ENCODE measurements at regions not wholly inside any gene's neighbourhood (a gene's known extent, or its start where the extent isn't known, plus 50 kb on each side); places are given as distances from the start of the nearest gene placed in this dataset.

DNA sequence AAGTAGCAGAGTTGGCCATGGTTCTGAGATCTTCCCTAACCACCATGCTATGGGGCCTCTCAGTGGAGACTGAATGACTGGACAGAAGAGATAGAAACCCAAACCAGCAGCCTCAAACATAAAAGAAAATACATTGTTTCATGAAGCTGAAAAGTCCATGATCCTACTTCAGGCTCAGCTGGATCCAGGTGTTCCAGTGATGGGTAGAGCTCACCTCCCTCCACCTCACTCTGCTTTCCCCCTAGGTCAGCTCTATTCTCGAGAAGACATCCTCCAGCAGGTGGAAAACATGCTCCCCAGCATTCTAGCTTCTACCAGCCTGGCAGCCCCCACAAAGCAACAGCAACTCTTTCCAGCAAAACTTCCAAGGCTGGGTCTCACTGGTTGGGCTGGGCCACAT is 132.1 kb downstream of the OAT start:
- no peak for DNase-seq

DNA sequence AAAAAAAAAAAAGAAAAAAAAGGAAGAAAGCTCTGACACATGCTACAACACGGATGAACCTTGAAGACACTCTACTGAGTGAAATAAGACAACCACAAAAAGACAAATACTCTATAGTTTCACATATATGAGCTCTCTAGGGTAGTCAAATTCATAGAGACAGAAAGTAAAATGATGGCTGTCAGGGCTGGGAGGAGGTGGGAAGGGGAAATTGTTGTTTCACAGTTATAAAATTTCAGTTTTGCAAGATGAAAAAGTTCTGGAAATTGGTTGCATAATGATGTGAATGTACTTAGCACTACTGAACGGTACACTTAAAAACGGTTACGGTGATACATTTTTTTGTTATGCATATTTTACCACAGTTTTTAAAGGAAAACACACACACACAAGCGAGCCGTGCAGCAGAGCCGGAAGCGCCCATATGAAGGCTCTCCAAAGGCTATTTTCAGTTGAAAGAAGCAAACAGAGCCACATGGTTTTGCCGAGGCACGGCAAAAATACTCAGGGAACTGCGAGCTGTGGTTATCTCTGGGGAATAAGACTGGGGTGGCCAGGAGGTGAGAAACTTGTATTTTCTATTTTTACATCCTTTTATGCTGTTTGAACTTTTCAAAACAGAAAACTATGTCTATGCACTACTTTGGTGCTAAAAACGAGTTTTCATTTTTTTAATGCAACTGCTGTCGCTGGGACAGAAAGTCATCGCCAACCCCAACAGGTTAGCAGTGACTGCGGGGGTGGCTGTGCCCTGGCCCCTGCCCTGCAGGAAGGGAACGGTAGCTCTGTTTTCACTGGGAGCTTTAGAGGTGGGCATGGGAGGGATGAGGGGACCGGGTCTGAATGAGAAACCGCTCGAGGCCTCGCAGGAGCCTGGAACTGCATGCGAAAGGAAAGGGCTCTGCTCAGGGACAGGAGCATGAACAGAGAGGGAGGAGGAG is 132.9 kb downstream of the OAT start:
- DNase-seq, result no peak

DNA sequence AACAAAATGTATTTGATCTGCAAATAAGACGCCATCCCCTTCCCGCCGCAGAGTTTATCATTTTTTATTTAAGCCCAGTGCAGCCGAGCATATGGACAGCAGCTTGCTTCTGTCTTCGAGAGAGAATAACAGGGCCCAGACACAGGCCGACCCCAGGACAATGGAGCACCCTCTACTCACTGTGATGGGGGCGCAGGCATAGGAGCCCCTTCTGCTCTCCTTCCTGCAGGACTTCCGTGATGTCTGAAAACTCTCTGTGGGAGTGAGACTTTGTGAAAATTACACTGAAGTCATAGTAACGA is 134.8 kb downstream of the OAT start:
- DNase-seq, result no peak

DNA sequence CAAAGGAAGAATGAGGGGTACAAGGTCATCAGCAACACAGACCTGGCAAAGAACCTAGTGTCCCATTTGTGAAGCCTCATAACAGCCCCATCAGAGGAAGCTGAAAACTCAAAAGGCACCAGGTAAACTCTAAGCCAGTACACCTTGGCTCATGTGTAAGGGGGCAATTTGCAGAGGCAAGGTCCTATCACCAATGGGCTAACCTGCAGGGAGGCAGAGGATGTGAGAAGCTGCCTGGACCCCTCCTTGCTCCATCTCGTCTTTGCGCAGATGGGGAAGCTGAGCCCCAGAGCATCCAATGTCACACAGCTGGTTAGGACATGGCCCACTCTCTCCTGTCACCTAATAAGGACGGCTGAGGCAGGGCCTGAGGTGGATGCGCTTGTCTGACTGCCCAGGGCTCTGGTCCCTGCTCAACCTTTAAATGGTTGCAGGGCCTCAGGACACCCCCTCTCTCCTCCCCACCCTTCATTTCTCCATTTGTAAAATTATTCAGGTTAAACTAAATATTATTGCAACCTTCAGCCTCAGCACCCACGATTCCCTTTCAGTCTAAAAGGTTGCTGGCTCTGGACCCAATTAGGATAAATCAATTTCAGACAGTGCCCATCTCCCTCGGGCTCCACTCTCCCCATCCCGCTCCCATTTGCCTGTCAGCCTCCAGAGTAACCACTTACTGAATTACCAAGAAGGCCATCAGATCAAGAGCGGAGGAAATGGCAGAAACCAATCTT is 135.3 kb downstream of the OAT start:
- DNase-seq, result no peak

GRCh38 chr10:124282326-124282725 is 136.4 kb downstream of the OAT start:
- DNase-seq, result no peak

DNA sequence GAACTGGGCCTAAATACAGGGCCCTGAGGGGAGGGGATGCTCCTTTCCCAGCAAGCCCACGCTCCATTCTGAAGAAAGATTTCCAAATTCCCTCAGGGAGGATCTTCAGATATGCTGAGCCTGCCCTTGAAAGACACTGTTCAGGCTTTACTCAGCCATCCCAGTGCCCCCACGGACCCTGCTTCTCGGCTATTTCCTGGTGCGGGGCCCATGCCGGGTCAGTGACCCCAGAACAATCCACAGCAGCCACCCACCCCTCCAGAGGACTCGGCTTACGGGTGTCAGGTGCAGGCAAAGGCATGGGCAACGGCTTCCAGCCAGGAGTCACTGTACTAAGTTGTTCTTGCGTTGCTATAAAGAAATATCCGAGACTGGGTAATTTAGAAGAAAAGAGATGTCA is 137.1 kb downstream of the OAT start:
- no peak for DNase-seq

- no peak for DNase-seq
These were observed 137.8 kb downstream of the OAT start for GRCh38 chr10:124280916-124281315.

DNA sequence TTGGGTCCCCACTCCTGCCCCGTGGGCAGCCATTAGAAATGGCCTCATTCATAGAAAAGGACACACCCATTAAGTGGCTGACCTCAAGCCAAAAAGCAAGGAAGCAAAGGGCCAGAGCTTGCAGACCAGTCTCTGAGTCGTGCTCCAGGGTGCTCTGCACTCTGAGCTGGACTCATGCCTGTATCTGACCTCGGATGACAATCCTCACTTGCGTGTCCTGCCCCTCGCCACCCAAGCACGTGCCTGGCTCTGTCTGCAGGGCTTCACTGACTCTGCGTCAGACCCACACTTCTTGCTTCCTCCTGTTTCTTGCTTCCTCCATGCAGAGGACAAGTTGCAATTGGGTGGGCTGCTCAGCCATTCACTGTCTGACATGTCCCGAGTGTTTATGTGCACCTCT is 138.8 kb downstream of the OAT start:
- DNase-seq, result no peak

DNA sequence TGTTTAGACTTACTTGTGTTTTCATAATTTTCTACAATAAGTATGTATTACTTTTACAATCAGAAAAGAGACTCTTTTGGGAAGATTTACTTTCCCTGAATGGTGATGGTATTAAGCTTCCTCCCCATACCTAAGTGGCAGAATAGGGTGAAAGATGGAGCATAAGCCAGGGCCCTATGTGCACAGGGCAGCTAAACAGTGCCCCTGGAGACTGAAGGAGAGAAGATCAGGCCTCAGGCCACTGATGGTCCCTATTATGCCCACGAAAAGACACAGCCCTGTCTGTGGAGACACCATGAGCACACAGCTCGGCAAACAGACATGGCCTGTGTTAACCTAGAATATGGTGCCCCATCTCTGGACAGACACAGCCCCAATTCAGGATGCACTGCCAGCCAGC is 139.4 kb downstream of the OAT start:
- no peak for DNase-seq

DNA sequence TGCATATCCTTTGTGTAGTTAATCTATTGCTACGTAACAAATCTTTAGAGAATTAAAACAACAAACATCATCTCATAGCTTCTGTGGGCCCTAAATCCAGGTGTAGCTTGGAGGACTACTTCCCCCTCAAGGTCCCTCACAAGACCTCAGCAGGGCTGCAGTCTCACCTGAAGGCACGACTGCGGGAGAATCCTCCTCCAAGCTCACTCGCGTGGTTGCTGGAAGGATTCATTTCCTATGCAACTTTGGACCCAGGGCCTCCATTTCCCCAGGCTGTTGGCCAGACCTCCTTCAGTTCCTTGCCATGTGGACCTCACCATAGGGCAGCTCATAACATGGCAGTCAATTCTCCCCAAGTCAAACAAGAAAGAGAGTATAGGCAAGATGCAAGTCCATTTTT is 140.4 kb downstream of the OAT start:
- no peak for DNase-seq

GRCh38 chr10:124273141-124273540 is 145.6 kb downstream of the OAT start:
- no peak for DNase-seq

DNA sequence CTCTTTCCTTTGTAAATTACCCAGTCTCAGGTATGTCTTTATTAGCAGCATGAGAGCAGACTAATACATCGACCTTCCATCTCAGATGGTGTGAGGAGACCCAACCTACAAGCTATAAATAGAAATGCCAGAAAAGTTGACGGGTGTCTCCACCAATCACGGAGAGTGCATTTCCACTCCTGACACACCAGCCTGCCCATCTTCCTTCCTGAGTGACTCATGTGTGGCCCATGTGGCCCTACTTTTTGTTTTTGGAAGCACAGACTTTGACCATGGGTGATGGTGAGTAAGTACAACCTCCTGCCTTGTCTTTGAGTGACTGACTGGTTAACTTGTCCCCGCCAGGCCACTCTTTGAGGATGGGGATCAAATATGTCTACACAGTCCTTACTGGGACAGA is 147.0 kb downstream of the OAT start:
- no peak for DNase-seq

DNA sequence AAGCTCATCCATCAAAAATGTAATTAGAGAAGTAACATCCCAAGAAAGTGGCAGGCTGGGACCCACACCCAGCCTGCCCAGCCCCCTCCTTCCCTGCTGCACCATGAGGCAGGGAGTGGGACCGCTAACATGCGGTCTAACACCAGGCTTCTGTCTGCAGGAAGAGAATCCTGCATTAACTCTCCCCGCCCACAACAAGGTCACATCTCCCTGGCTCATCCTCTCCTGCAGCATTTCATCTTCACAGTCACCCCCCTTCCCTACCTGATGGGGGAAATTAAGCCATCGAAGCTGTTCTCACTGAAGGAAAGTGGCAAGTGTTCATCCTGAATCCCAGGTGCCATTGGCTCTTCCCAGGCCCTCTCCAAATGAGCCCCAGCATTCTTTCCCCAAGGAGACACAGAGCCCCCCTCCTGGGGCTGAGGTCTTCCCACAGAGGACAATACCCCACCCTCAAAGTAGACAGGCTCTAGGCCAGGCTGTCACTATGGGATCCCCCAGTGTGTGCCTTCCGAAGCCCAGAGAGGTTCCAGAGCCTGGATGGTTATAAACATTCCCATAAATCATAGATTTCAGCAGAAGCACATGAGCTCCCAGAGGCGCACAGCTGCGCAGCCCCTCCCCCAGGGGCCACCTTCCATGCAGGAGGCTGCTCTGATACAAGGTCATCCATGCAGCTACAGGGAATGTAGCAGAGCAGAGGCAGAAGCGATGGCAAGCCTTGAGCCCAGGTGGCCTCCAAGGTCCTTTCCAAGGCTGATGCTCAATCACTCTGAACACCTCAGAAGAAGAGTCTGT is 148.0 kb downstream of the OAT start:
- no peak for DNase-seq

DNA sequence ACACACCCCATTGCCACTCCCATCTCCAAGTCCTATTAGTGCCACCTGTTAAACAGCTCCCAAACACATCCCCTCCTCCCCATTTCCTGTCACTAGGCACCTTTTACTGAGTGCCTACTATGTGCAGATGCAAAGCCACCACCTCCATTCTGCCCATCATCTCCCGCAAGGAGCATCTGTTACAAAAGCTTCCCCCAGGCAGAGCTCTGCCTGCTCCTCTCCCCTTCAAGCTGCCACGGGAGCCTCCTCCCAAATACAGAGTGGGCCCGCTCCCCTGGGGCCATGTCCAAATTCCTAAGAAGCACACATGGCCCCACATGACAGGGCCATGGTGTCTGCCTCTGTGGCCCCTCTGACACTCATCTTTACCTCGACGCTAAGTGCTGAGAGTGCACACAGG is 149.7 kb downstream of the OAT start:
- no peak for DNase-seq

GRCh38 chr10:124267911-124268549 is 150.7 kb downstream of the OAT start:
- DNase-seq, result no peak

- DNase-seq, result no peak
These were observed 151.4 kb downstream of the OAT start for GRCh38 chr10:124267231-124267885.

DNA sequence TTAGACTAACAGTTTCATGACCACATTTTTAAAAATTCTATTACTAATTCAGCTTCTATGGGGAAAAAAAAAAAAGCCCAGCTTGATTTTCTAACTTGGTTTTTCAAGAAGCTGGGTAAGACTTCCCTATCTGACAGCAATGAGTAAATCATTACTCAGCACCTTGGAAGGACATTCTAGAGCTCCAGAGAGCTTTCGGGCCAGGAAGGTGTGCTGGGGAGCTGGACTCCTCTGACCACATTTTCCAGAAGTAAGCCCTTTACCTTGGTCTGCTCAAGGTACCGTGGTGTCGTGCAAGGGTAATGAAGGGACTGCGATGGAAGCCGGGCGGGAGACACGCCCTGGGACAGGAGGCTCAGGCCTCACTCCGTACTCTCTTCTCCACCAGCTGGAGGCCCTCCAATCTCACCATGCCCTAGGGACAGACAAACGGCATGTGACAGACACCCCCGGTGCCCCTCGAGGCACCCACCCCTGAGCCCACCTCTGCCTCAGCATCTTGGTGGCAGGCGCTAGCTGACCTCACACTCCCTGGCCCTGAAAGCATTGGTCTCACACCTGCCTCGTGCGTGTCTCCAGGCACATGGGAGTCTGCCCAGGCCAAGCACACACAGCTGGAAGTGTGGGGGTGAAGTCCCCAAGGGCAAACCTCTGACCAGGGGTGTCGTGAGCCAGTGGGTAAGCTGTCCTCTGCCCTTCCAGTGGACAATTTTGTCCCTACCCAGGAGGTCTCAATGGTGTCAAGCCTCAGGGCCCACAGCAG is 152.1 kb downstream of the OAT start:
- no peak for DNase-seq

DNA sequence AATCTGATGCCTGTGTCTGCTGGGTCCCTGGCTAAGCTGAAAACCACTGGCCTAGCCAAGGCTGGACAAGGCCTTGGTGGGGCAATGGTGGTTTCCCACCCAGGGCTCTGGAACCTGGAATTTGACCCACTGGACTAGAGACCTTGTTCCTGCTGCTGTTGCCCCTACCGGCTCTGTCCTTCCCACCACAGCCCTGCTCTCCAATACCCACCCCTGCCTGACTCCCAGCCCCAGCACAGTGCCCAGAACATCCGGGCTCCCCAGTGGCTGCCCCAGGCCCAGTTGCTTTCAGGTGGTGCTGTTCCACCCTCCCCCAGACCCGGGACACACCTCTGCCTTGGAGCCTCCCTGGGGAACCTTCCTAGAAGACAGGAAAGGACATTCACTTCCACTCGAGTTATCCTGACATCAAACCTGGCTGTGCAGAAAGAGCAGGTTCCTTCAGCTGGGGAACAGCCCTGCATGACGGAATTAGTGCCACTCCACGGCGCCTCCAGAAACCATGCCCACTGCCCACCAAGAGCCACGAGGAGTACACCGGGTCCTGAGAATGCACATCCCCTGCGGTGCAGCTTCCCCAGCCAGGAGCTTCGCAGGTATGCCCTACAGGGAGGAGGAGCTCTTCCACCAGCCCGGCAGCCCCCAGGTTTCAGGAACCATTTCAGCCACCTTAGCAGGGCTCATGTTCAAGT is 152.8 kb downstream of the OAT start:
- no peak for DNase-seq

DNA sequence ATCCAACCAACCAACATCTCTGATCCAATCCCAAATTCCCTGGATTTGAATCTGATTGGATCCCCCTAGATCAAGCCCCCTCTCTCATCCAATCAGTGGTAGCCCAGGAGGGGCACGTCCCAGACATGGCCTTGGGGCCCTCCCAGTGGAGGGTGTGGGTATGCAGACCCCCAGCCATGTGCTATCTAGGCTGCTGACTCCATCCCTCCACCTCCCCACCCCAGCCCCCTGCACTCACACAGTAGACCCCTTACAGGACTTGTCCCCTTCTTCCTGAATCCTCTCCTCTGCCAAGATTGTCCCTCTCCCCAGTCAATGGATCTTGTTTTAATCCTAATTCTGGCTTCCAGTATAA is 153.4 kb downstream of the OAT start:
- DNase-seq, result no peak

GRCh38 chr10:124264711-124265390 is 153.9 kb downstream of the OAT start:
- DNase-seq, result no peak

GRCh38 chr10:124264271-124264670 is 154.5 kb downstream of the OAT start:
- no peak for DNase-seq
